AG04450 (cell line): ENCODE measurements at regions not wholly inside any gene's neighbourhood (a gene's known extent, or its start where the extent isn't known, plus 50 kb on each side); places are given as distances from the start of the nearest gene placed in this dataset.

Experiments
- CTCF ChIA-PET: fragments of 300-600, 350-600 bp; formaldehyde crosslinking; extraction: SDS; loops from one replicate; lab custom pipeline; 2022; ENCODE audit warnings: antibody characterized with exemption, inconsistent platforms; lab: Charles Lee
- POLR2A ChIA-PET: fragments of 350-600 bp; formaldehyde crosslinking; extraction: SDS; loops from one replicate; lab custom pipeline; 2021; ENCODE audit warnings: antibody characterized with exemption, inconsistent platforms; lab: Yijun Ruan, JAX
- DNase-seq: peaks from one replicate; pipeline ENCODE4 v3.0.0-alpha.2; 2011; ENCODE audit warnings: low read depth, low spot score
- H3K27ac ChIP-seq: one replicate; pipeline ENCODE4 v1.5.1; 2012; ENCODE audit warnings: low read depth, low read length, control low read depth
- H3K27me3 ChIP-seq: one replicate; pipeline ENCODE4 v1.6.0; 2012; ENCODE audit warnings: low read length; ENCODE audit not compliant: control insufficient read depth, insufficient read depth
- H3K4me3 ChIP-seq: 2 replicates; pipeline ENCODE4 v1.5.1; 2011; ENCODE audit warnings: mild to moderate bottlenecking, low read depth, low read length, control low read depth
- H3K9me3 ChIP-seq: 2 replicates; pipeline ENCODE4 v1.5.1; 2012; ENCODE audit warnings: low read length; ENCODE audit not compliant: control insufficient read depth, insufficient read depth
- CTCF ChIP-seq: IDR thresholded peaks from 2 replicates; pipeline ENCODE4 v1.5.1; 2011; ENCODE audit warnings: low read depth, low read length, control low read depth, inconsistent platforms

GRCh38 chr5:18489703-18490102 is 855.4 kb downstream of the TAF11L14 start:
- no peaks in the 10 kb centered on the region for H3K27me3 ChIP-seq
- ChIA-PET POLR2A (no interaction called here), CTCF (no interaction called here)
- H3K4me3 ChIP-seq, result no peak overlapping the region
- H3K27ac ChIP-seq, result no peak overlapping the region
- H3K9me3 ChIP-seq, result peaks cover 3% of the 10 kb centered on the region; the same call in 1 of the 2 replicates
- no peak for DNase-seq
- TF ChIP-seq CTCF, result no peak

GRCh38 chr5:18491349-18491748 is 857.1 kb downstream of the TAF11L14 start:
- no peak for DNase-seq
- ChIA-PET CTCF (no interaction called here), POLR2A (no interaction called here)
- Histone ChIP-seq H3K27ac (no peak overlapping the region), H3K4me3 (no peak overlapping the region), H3K9me3 (peaks cover 3% of the 10 kb centered on the region; the same call in 1 of the 2 replicates), H3K27me3 (no peaks in the 10 kb centered on the region)
- no peak for TF ChIP-seq CTCF

- Histone ChIP-seq H3K27ac (no peak overlapping the region), H3K27me3 (no peaks in the 10 kb centered on the region), H3K4me3 (no peak overlapping the region), H3K9me3 (peaks cover 3% of the 10 kb centered on the region; the same call in 1 of the 2 replicates)
- CTCF ChIA-PET, result no interaction called here
- no peak for TF ChIP-seq CTCF
- DNase-seq, result no peak
- POLR2A ChIA-PET, result no interaction called here
Measured at GRCh38 chr5:18495157-18495556, 860.9 kb downstream of the TAF11L14 start.

GRCh38 chr5:18496041-18496440 is 861.8 kb downstream of the TAF11L14 start:
- no peak for TF ChIP-seq CTCF
- H3K27ac ChIP-seq, result no peak overlapping the region
- H3K27me3 ChIP-seq, result no peaks in the 10 kb centered on the region
- DNase-seq, result no peak
- CTCF ChIA-PET, result no interaction called here
- POLR2A ChIA-PET, result no interaction called here
- H3K4me3 ChIP-seq, result no peak overlapping the region
- peaks cover 3% of the 10 kb centered on the region; the same call in 1 of the 2 replicates for H3K9me3 ChIP-seq

- DNase-seq, result no peak
- peaks cover 3% of the 10 kb centered on the region for H3K9me3 ChIP-seq
- no peak overlapping the region for H3K27ac ChIP-seq
- no peaks in the 10 kb centered on the region for H3K27me3 ChIP-seq
- ChIA-PET POLR2A (no interaction called here), CTCF (no interaction called here)
- TF ChIP-seq CTCF, result no peak
- H3K4me3 ChIP-seq, result no peak overlapping the region
Measured at GRCh38 chr5:18497089-18497488, 862.8 kb downstream of the TAF11L14 start.
